BLaER1 (cell line): ENCODE measurements at regions not wholly inside any gene's neighbourhood (a gene's known extent, or its start where the extent isn't known, plus 50 kb on each side); places are given as distances from the start of the nearest gene placed in this dataset.
A peak's percentile ranks its signal among the peaks of the same experiment; 100 is the strongest.

Experiments used
- H3K27ac ChIP-seq: shearing (Covaris generic); formaldehyde crosslinking; 2 replicates; pipeline ENCODE4 v1.8.1; 2022
- H3K27me3 ChIP-seq: shearing (Covaris generic); formaldehyde crosslinking; 2 replicates; pipeline ENCODE4 v1.8.1; 2022
- H3K36me3 ChIP-seq: shearing (Covaris generic); formaldehyde crosslinking; 2 replicates; pipeline ENCODE4 v1.8.1; 2022
- H3K4me1 ChIP-seq: shearing (Covaris generic); formaldehyde crosslinking; 2 replicates; pipeline ENCODE4 v1.8.1; 2022
- H3K4me2 ChIP-seq: shearing (Covaris generic); formaldehyde crosslinking; 2 replicates; pipeline ENCODE4 v1.8.1; 2022
- H3K4me3 ChIP-seq: shearing (Covaris generic); formaldehyde crosslinking; 2 replicates; pipeline ENCODE4 v1.8.1; 2022
- H3K9ac ChIP-seq: shearing (Covaris generic); formaldehyde crosslinking; 2 replicates; pipeline ENCODE4 v1.8.1; 2022
- H3K9me3 ChIP-seq: shearing (Covaris generic); formaldehyde crosslinking; 2 replicates; pipeline ENCODE4 v1.8.1; 2022
- H4K20me1 ChIP-seq: shearing (Covaris generic); formaldehyde crosslinking; 2 replicates; pipeline ENCODE4 v1.8.1; 2022
- Cebpa-rat ChIP-seq: shearing (Covaris generic); IDR thresholded peaks from 2 replicates; pipeline ENCODE4 v1.8.1; 2022

DNA sequence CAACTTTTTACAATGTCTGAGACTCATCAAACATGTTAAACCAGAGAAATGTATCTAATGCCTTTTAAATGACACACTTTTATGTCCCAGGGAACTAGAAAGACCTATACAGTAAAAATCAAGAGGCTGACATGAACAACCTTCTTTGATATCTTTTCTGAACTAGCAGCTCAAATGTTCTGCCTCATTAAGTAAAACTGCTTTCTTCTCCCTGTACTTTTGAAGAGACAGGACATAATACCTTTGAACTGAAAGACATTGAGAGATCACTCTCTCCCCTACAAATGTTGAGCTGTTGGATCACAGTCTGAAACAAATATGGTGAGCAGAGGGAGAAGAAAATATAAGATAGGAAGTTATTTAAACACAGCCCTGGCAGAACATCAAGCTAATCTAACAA lies 123.0 kb downstream of the FAM181B start:
- H3K9me3 ChIP-seq, result no peaks in the 10 kb centered on the region
- no peak overlapping the region for H3K4me2 ChIP-seq
- no peak overlapping the region for H3K27ac ChIP-seq
- TF ChIP-seq Cebpa-rat, result no peak
- no peaks in the 10 kb centered on the region for H3K27me3 ChIP-seq
- no peaks in the 10 kb centered on the region for H4K20me1 ChIP-seq
- H3K36me3 ChIP-seq, result no peaks in the 10 kb centered on the region
- no peaks in the 10 kb centered on the region for H3K4me1 ChIP-seq
- no peak overlapping the region for H3K9ac ChIP-seq
- no peak overlapping the region for H3K4me3 ChIP-seq

DNA sequence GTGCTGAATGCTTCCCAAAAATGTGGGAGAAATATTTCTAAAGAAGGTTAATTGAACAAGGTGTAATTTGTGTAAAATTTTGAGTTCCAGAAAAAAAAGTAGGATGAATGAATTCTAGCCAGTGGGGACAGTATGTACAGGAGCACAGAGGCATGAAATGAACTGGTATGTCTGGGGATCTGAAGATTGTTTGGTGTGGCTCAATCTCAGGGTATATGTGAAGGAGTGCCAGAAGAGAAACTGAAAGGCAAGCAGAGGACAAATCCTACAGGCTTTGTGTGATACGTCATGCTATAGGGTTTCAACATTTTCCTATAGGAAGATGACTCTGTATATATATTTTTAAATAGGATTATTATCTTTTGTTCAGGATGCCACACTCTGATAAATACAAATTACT lies 126.9 kb downstream of the FAM181B start:
- no peak overlapping the region for H3K4me2 ChIP-seq
- H4K20me1 ChIP-seq, result no peaks in the 10 kb centered on the region
- H3K9ac ChIP-seq, result no peak overlapping the region
- H3K27me3 ChIP-seq, result no peaks in the 10 kb centered on the region
- H3K4me1 ChIP-seq, result no peaks in the 10 kb centered on the region
- TF ChIP-seq Cebpa-rat, result no peak
- no peak overlapping the region for H3K4me3 ChIP-seq
- H3K9me3 ChIP-seq, result no peaks in the 10 kb centered on the region
- H3K36me3 ChIP-seq, result no peaks in the 10 kb centered on the region
- no peak overlapping the region for H3K27ac ChIP-seq

DNA sequence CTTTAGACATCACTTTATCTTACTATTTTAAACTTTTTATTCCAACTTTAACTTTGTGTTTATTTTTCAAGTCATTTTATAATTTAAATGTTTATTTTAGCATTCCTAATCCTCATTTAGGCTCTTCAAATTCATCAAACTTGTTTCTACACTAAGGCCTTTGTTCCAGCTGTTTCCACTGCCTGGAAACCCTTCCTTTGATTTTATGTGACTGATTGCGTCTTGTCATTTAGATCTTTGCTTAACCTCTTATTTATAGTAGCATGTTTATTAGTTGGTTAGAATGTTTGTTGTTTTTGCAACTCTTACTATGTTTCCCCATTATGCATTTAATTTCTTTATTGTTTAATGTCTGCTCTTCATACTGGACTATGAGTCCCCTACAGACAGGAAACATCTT lies 132.0 kb downstream of the FAM181B start:
- Histone ChIP-seq H3K27me3 (no peaks in the 10 kb centered on the region), H3K4me2 (no peak overlapping the region), H3K36me3 (no peaks in the 10 kb centered on the region), H4K20me1 (no peaks in the 10 kb centered on the region), H3K4me3 (no peak overlapping the region), H3K9ac (no peak overlapping the region), H3K4me1 (no peaks in the 10 kb centered on the region), H3K9me3 (no peaks in the 10 kb centered on the region), H3K27ac (no peak overlapping the region)
- no peak for TF ChIP-seq Cebpa-rat

DNA sequence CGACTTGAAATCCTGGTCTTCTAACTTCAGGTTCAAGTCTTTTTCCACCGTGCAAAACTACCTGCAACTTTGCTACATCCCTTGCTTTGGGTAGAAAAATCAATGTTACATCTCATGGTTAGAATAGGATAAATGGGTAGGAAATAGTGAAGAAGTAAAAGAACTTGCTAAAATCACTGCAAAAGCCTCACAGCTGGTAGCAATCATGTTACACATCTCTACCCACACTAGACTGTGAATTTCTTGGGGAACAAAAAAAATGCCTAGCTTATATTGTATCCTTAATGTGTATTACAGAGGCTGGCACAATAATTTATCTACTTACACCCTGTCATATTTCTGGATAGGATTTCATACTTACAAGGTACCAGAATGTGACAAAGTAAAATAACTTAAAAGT lies 133.8 kb downstream of the FAM181B start:
- Histone ChIP-seq H3K4me2 (no peak overlapping the region), H3K4me1 (no peaks in the 10 kb centered on the region), H4K20me1 (no peaks in the 10 kb centered on the region), H3K36me3 (no peaks in the 10 kb centered on the region), H3K9ac (no peak overlapping the region), H3K27me3 (no peaks in the 10 kb centered on the region), H3K27ac (no peak overlapping the region), H3K9me3 (no peaks in the 10 kb centered on the region), H3K4me3 (no peak overlapping the region)
- no peak for TF ChIP-seq Cebpa-rat

DNA sequence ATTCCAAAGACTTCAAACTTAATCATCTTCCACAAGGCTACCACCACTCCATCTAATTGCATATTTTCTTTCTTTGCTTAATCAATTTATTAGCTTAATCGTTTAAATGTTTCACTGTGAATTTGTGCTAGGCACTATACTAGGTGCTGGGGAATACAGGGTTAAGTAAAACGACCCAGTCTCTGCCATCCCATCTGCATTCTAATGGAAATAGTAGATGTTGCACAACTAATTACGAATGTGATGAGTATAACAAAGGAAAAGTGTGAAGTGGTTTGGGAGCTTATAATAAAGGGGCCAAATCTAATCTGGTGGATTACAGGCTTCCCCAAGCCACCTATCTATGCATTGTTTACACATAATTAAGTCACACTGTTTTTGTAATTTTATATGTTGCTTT lies 147.1 kb downstream of the FAM181B start:
- TF ChIP-seq Cebpa-rat, result no peak
- Histone ChIP-seq H3K27me3 (no peaks in the 10 kb centered on the region), H3K9me3 (no peaks in the 10 kb centered on the region), H3K36me3 (no peaks in the 10 kb centered on the region), H3K27ac (no peak overlapping the region), H4K20me1 (no peaks in the 10 kb centered on the region), H3K4me1 (no peaks in the 10 kb centered on the region), H3K4me3 (no peak overlapping the region), H3K9ac (no peak overlapping the region), H3K4me2 (no peak overlapping the region)

DNA sequence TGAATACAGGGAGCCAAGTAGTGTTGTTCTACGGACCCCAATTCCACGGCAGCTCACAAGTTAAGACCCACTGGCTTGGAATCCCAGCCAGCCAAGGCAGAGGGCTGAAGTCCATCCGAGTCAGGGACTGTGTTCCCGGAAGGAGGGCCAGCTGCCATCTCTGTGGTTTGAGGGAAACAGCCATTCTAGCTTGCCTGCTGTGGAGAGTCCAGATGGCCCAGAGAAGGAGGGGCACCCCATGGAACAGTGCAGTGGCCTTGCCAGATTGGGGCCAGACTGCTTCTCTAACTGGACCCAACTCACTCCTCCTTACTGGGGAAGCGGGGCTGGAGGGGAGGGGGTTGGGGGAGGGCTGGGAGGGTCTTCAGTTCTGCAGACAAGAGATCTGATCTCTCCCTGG lies 156.4 kb downstream of the FAM181B start:
- H3K27me3 ChIP-seq, result no peaks in the 10 kb centered on the region
- H3K4me3 ChIP-seq, result no peak overlapping the region
- no peak overlapping the region for H3K4me2 ChIP-seq
- no peaks in the 10 kb centered on the region for H3K9me3 ChIP-seq
- H3K27ac ChIP-seq, result no peak overlapping the region
- no peak overlapping the region for H3K9ac ChIP-seq
- no peaks in the 10 kb centered on the region for H3K36me3 ChIP-seq
- no peak for TF ChIP-seq Cebpa-rat
- H3K4me1 ChIP-seq, result no peaks in the 10 kb centered on the region
- no peaks in the 10 kb centered on the region for H4K20me1 ChIP-seq

DNA sequence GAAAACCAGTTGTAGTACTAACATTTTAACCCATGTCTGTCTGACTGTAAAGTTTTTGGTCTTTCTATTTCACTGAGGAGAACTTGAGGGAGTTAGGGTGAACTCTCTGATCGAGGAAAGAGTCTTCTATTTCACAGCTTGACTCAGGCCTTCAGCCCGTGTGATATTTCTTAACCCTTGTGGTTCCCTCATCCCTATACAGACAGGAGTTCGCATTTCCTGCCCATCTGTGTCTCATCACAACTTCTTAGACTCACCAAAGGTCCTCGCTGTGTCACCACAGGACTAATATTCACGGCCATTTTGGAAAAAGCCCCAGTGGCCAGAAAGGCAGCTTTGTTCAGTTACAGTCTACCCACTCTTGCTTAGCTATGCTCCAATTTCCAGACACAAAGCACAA lies 172.8 kb downstream of the FAM181B start:
- no peaks in the 10 kb centered on the region for H3K9me3 ChIP-seq
- no peak overlapping the region for H3K4me3 ChIP-seq
- H3K27ac ChIP-seq, result no peak overlapping the region
- no peak overlapping the region for H3K4me2 ChIP-seq
- no peak overlapping the region for H3K9ac ChIP-seq
- no peaks in the 10 kb centered on the region for H3K27me3 ChIP-seq
- no peaks in the 10 kb centered on the region for H4K20me1 ChIP-seq
- H3K36me3 ChIP-seq, result no peaks in the 10 kb centered on the region
- peaks cover 11% of the 10 kb centered on the region for H3K4me1 ChIP-seq
- no peak for TF ChIP-seq Cebpa-rat

DNA sequence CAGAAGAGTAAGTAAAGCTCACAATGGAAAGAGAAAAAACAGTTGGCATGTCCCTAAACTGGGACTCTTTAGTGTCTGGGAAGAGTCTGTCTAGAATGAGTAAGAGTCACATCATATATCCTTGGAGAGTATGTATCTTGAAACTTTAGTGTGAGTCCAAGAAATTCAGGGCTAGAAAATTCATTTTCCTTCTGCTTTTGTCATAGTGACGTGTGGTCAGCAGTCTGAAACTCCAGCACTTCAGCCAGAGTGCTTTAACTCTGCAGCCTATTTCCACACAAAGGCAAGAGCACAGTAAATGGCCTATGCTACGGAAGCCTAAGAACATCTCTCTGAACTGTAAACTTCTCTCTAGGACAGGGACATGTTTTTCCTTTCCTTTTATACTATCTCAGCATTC lies 174.1 kb downstream of the FAM181B start:
- Histone ChIP-seq H3K4me3 (no peak overlapping the region), H3K4me1 (peaks cover 11% of the 10 kb centered on the region), H4K20me1 (no peaks in the 10 kb centered on the region), H3K9ac (no peak overlapping the region), H3K36me3 (no peaks in the 10 kb centered on the region), H3K9me3 (no peaks in the 10 kb centered on the region), H3K27ac (no peak overlapping the region), H3K27me3 (no peaks in the 10 kb centered on the region), H3K4me2 (no peak overlapping the region)
- no peak for TF ChIP-seq Cebpa-rat

DNA sequence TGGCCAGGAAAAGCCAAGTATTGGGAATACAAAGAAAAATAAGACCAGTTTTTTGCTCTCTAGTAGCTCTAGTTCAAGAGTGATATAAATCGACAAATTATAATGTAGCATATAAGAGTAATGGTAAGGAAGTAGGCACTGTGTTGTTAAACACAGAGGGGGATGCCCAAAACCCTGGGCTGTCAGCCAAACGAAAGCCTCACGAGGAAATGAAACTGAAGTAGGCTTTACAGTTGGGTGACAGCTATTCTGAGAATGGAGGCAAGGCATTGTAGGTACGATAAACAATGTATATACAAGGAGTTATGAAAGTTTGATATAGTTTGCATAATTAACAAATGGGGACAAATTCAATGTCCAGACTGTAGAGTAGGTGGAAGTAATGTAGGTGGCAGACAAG lies 176.4 kb downstream of the FAM181B start:
- Histone ChIP-seq H3K4me3 (no peak overlapping the region), H3K27me3 (no peaks in the 10 kb centered on the region), H3K9me3 (no peaks in the 10 kb centered on the region), H3K27ac (no peak overlapping the region), H3K4me1 (peaks cover 11% of the 10 kb centered on the region), H3K36me3 (no peaks in the 10 kb centered on the region), H3K4me2 (peak overlapping the region; percentile 50), H3K9ac (no peak overlapping the region), H4K20me1 (no peaks in the 10 kb centered on the region)
- TF ChIP-seq Cebpa-rat, result no peak

DNA sequence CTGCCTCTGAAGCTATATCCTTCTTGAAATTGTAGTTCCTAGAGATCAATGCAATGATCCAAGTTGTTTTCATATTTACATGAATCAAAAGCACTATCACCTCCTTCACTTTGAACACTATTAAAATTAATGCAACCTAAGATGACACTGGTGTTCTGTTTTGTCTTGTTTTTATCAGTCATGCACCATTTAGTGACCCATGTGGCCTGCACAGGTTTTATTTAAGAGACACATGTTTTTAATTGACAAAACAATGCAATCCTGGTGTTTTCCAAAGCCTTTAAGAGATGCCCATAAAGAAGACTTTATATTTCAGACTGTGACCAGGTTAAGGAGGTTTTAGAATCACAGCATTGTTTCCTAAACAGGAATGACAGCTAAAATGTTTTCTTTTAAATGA lies 177.5 kb downstream of the FAM181B start:
- Histone ChIP-seq H4K20me1 (no peaks in the 10 kb centered on the region), H3K27me3 (no peaks in the 10 kb centered on the region), H3K4me2 (no peak overlapping the region), H3K36me3 (no peaks in the 10 kb centered on the region), H3K9ac (no peak overlapping the region), H3K9me3 (no peaks in the 10 kb centered on the region), H3K4me1 (peaks cover 11% of the 10 kb centered on the region), H3K4me3 (no peak overlapping the region), H3K27ac (no peak overlapping the region)
- TF ChIP-seq Cebpa-rat, result no peak

DNA sequence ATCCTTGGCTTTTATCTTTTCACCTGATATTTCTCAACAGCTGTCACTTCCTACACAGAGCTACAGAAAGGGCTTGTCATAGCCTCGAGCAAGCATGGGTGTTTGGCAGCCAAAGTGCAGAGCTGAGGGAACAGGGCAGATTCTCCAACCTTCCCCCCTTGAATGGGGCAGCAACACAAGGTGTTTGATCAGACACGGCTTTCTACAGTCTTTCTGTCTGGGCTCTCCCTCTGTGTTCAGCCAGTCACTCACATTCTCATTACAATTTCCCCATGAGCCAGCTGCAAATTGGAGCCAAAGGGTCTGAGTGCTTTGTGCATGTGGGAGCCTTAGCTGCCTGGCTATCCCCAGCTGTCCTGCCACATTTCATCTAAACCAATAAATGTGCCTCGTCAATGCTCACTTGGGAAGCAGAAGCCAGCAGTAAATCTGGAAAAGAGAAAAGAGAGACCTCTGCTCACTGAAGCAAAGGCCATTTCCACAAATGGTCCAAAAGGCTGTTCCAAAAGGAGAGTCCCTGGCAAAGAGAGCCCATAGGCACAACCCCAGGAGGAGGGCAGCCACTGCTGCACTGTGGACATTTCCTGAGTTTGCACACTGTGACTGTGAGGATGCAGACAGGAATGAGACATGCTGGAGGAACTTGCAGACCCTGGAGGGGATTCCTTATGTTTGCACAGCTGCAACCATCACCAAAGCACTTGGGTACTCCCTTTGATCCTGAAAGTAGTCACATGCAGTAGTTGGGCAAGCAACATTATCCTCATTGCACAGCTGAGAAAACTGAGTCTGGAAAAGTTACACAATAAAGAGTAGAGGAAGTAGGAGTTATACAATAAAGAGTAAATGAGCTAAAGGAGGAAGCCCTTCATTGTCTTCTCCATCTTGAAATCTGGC lies 186.8 kb downstream of the FAM181B start:
- H3K36me3 ChIP-seq, result no peaks in the 10 kb centered on the region
- no peaks in the 10 kb centered on the region for H4K20me1 ChIP-seq
- no peak overlapping the region for H3K9ac ChIP-seq
- no peak overlapping the region for H3K4me2 ChIP-seq
- no peak overlapping the region for H3K4me3 ChIP-seq
- H3K27me3 ChIP-seq, result no peaks in the 10 kb centered on the region
- TF ChIP-seq Cebpa-rat, result no peak
- 0 out of 2 replicates have a peak, but pooled peaks cover 10% of the 10 kb centered on the region for H3K9me3 ChIP-seq
- no peak overlapping the region for H3K27ac ChIP-seq
- H3K4me1 ChIP-seq, result no peaks in the 10 kb centered on the region
